Right lobe of liver (tissue), 4 donors: ENCODE measurements at regions not wholly inside any gene's neighbourhood (a gene's known extent, or its start where the extent isn't known, plus 50 kb on each side); places are given as distances from the start of the nearest gene placed in this dataset.

ENCODE experiments used
- CTCF ChIP-seq, 4 donors: fragments of 200-600 bp in 3 of 4; fragments of 450-650 bp in 1 of 4; IDR thresholded peaks; one replicate each; pipeline versions ENCODE4 v1.5.1 to v1.8.0; 2016 to 2022; ENCODE audit warnings: antibody characterized with exemption in 4 of 4, mild to moderate bottlenecking in 2 of 4
- POLR2A ChIP-seq: fragments of 450-650 bp; IDR thresholded peaks from one replicate; pipeline ENCODE4 v1.6.1; 2017; ENCODE audit warnings: antibody characterized with exemption, mild to moderate bottlenecking
- donor health status: DM: no; HTN: no; CAD: no.
- donor health status: DM: no; HTN: no; CAD: no.
- donor health status: DM: no; HTN: yes; CAD: no.

- TF ChIP-seq CTCF (IDR thresholded peaks at IDR 0.05) (no peak), POLR2A (no peak)
Observed at GRCh38 chr16:77067900-77068299, 123.1 kb upstream of the MON1B start.
